Fibroblast of mammary gland (primary cell): ENCODE measurements at regions not wholly inside any gene's neighbourhood (a gene's known extent, or its start where the extent isn't known, plus 50 kb on each side); places are given as distances from the start of the nearest gene placed in this dataset.

Experiments
- DNase-seq: peaks from one replicate; pipeline ENCODE4 v3.0.0-alpha.2; 2010; ENCODE audit warnings: low read depth
- H3K4me3 ChIP-seq: 2 replicates; pipeline ENCODE4 v1.5.1; 2011; ENCODE audit warnings: low read depth, mild to moderate bottlenecking, low read length, moderate library complexity; ENCODE audit not compliant: control insufficient read depth
- CTCF ChIP-seq: conservative IDR thresholded peaks from 2 replicates; pipeline ENCODE4 v1.5.1; 2011; ENCODE audit warnings: low read depth, low read length, inconsistent platforms; ENCODE audit not compliant: control insufficient read depth, insufficient read depth

- DNase-seq, result no peak
- TF ChIP-seq CTCF, result no peak
- no peak overlapping the region for H3K4me3 ChIP-seq
These were observed 335.1 kb upstream of the UMPS start for GRCh38 chr3:124395162-124395561.

DNA sequence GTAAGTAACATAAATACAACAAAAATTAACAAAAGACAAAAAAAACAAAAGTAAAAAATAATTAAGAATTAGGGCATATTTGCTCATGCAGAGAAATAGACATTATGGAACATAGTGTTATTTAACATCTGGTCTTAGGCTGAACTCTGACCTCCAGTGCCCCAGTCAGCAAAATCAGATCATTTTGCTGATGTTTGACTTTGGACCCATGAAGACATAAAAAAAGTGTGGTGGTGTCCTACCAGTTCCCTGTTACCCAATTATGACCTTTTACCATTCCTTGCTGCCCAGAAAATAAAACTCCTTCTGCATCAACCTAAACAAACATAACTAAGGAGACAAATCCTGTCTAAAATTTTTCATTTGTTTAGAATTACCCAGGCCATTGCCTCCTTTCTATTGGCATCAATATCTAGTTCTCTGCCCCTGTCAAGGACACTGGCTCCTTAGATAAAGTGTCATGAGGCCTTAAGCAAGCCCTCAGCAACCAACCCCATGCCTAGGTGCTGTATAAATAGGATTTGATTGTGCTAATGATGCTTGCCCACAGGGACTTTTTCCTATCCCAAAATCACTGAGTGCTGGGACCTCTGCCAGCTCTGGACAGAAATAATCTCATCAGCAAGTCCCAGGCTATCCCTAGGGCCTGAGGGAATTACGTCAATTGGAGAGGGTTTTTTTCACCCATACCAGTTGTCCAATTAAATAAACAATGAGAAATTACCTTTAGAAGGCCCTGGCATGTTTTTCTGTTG, 334.5 kb upstream of the UMPS start:
- DNase-seq, result peak; percentile 33
- TF ChIP-seq CTCF, result no peak
- no peak overlapping the region for H3K4me3 ChIP-seq

GRCh38 chr3:124396339-124396950, 333.8 kb upstream of the UMPS start:
- no peak for DNase-seq
- no peak for TF ChIP-seq CTCF

DNA sequence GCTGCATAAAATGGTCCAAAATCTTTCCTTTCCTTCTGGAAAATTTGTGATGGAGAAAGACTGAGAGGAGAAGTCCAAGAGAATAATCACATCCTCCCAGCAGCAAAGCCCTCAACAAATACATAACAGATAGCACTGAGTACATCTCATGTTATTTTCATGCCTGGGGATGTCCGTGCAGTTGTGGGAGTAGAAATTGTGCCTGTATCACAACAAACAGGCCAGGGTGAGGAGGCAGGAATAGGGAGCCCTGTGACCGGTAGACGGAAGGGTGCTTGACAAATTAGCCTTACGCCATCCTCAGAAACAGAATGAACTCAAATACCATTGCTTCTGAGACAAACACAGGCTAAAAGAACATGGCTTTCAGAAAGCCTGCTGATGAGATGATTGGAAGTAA, 333.2 kb upstream of the UMPS start:
- no peak for TF ChIP-seq CTCF
- no peak for DNase-seq
- no peak overlapping the region for H3K4me3 ChIP-seq

More at GRCh38 chr3:124396339-124396950, 333.8 kb upstream of the UMPS start:
- no peak overlapping the region for H3K4me3 ChIP-seq

DNA sequence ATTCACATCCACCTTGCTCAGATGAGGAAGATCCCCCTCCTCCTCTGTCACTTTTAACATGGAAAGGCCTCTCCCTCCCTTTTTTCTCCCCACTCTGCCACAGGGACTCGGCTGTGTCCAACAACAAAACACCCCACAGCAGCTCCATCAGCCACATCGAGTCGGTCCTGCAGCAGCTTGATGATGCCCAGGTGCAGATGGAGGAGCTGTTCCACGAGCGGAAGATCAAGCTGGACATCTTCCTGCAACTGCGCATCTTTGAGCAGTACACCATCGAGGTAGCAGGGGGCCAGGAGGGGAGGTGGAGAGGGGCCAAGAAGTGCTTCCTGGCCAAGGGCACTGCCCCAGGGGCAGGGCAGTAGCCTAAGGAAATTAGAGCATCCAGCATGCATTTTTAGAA, 331.7 kb upstream of the UMPS start:
- H3K4me3 ChIP-seq, result no peak overlapping the region
- no peak for TF ChIP-seq CTCF
- no peak for DNase-seq

DNA sequence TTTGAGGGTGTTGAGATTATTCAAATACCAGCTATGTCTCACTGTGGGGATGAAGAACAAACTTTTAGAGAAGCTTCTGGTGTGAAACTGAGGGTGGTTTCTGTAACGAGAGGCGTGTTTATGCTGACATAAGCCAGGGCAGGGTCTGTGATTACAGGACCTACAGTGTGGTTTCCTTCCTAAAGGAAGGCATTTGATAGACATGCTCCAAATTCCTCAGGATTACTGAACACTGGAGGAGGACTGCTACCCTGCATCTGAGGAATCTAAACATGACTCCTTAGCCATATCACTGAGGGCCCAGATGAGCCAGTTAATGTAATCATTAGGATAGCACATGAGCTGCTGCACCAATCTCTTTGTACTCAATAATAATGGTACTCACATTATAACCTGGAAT, 328.4 kb upstream of the UMPS start:
- no peak for TF ChIP-seq CTCF
- DNase-seq, result no peak
- H3K4me3 ChIP-seq, result no peak overlapping the region

- no peak for TF ChIP-seq CTCF
- no peak for DNase-seq
- H3K4me3 ChIP-seq, result no peak overlapping the region
These were observed 327.5 kb upstream of the UMPS start for GRCh38 chr3:124402791-124403190.
